ENCODE measurements at regions not wholly inside any gene's neighbourhood (a gene's known extent, or its start where the extent isn't known, plus 50 kb on each side); places are given as distances from the start of the nearest gene placed in this dataset.

DNA sequence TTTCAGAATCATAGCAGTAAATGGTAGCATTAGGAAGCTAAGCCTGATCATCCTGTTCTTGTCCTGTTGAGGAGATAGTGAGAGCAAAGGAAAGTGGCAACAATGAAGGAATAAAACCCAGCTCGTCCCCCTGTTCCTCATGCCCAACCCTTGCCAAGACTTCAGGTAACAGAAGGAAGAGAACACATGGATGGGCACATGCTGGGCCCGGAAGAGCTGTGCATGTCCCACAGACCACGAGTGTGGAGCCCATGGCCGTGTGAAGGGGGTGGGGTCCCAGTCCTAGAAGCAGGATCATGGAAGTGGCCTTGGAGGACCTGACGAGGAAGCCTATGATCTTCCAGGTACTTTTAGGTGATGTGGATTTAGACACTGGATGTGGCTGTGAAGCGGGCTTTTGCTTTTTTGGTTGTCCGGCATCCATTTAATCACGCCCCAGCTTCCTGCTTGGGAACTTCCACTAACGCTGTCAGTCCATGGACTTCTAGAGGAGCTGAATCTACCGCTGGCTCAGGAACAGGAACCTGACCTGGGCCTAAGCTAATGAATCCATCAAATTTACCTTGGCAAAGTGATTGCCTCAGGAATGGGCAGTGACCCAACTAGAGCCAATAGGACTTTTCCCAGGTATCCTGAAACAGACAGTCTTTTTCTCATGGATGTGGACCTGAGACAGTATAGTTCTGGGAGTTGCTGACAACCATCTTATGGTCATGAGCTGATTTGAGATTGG is 79.3 kb upstream of the ARMC2 start:
- Histone ChIP-seq H3K27me3 (no peaks in the 10 kb centered on the region), H3K27ac (no peak overlapping the region), H3K36me3 (no peaks in the 10 kb centered on the region), H3K9me3 (no peaks in the 10 kb centered on the region), H3K4me1 (peaks cover 0 to 13% (median 5%) of the 10 kb centered on the region in 4 donors), H3K4me3 (no peak overlapping the region)
- no peak for DNase-seq (ENCODE audit: low spot score in 2 of 2)
- WGBS, 2 donors: 92 to 94% methylated on average over 10 of the region's 10 CpGs
- no peak for TF ChIP-seq POLR2A (IDR thresholded peaks at IDR 0.05)
- TF ChIP-seq, protein P1, sequence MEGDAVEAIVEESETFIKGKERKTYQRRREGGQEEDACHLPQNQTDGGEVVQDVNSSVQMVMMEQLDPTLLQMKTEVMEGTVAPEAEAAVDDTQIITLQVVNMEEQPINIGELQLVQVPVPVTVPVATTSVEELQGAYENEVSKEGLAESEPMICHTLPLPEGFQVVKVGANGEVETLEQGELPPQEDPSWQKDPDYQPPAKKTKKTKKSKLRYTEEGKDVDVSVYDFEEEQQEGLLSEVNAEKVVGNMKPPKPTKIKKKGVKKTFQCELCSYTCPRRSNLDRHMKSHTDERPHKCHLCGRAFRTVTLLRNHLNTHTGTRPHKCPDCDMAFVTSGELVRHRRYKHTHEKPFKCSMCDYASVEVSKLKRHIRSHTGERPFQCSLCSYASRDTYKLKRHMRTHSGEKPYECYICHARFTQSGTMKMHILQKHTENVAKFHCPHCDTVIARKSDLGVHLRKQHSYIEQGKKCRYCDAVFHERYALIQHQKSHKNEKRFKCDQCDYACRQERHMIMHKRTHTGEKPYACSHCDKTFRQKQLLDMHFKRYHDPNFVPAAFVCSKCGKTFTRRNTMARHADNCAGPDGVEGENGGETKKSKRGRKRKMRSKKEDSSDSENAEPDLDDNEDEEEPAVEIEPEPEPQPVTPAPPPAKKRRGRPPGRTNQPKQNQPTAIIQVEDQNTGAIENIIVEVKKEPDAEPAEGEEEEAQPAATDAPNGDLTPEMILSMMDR (IDR thresholded peaks at IDR 0.05): no peak
- TF ChIP-seq EP300 (IDR thresholded peaks at IDR 0.05): no peak

DNA sequence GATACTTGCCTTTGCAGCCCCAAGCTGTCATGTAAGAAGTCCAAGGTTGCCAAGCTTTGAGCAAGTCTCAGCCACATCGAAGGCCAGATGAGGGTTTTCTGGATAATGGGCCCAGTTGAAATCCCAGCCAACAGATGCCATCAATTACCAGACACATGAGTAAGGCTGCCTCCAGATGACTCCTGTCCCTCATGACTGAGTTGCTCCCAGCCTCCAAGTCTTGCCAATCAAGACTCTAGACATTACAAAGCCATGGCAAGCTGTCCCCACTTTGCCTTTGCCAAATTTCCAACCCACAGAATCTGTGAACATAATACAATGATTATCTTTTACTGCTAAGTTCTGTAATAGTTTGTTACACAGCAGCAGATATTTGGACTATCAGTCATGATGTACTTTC is 76.8 kb upstream of the ARMC2 start:
- Histone ChIP-seq H3K27me3 (no peaks in the 10 kb centered on the region), H3K9me3 (no peaks in the 10 kb centered on the region), H3K27ac (no peak overlapping the region), H3K36me3 (no peaks in the 10 kb centered on the region), H3K4me1 (peaks cover 0 to 3% (median 0%) of the 10 kb centered on the region in 4 donors), H3K4me3 (no peak overlapping the region)
- no peak for DNase-seq (ENCODE audit: low spot score in 2 of 2)
- TF ChIP-seq, protein P1 (IDR thresholded peaks at IDR 0.05): no peak
- no peak for TF ChIP-seq EP300 (IDR thresholded peaks at IDR 0.05)
- TF ChIP-seq POLR2A (IDR thresholded peaks at IDR 0.05): no peak
- WGBS, 2 donors: 71 to 92% methylated on average over 1 of the region's 1 CpG

DNA sequence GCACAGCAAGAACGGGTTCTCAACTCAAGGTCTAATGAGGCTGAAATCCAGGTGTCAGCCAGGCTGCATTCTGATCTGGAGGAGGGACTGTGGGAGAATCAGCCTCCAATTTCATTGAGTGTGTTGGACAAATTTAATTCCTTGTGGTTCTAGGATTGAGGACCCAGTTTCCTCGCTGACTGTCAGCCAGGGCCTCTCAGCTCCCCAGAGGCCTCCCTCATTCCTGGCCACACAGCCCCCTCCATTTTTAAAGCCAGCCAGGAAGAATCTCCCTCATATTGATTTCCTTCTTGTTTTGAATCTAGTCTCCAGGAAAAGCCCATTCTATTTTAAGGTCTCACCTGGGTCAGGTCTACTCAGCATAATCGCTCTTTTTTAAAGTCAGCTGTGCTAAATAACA is 73.7 kb upstream of the ARMC2 start:
- Histone ChIP-seq H3K27me3 (no peaks in the 10 kb centered on the region), H3K9me3 (no peaks in the 10 kb centered on the region), H3K36me3 (no peaks in the 10 kb centered on the region), H3K4me1 (peaks cover 0 to 3% (median 0%) of the 10 kb centered on the region in 4 donors), H3K27ac (no peak overlapping the region), H3K4me3 (no peak overlapping the region)
- TF ChIP-seq POLR2A (IDR thresholded peaks at IDR 0.05): no peak
- TF ChIP-seq, protein P1 (IDR thresholded peaks at IDR 0.05): no peak
- no peak for TF ChIP-seq EP300 (IDR thresholded peaks at IDR 0.05)
- WGBS, 2 donors: 93 to 94% methylated on average over 3 of the region's 3 CpGs
- no peak for DNase-seq (ENCODE audit: low spot score in 2 of 2)

DNA sequence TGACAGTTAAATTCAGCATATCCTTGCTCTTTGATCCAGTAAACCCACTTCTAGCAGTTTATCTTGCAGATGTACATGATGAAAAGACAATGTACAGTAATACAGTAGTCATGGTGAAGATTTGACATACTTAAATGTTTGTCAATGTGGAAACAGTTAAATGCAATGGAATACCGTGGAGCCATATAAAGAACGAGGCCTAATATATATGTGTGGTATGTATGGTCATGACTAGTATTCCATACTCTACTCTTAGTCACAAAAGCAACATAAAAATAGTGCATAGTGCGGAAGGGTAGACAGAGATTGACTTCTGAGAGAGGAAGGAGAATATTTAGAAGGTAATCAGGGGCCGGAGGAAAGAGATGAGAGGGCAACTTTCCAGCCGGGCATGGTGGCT is 70.7 kb upstream of the ARMC2 start:
- DNase-seq (ENCODE audit: low spot score in 2 of 2): no peak
- TF ChIP-seq, protein P1 (IDR thresholded peaks at IDR 0.05): no peak
- TF ChIP-seq EP300 (IDR thresholded peaks at IDR 0.05) (no peak), POLR2A (IDR thresholded peaks at IDR 0.05) (no peak)
- H3K27me3 ChIP-seq: no peaks in the 10 kb centered on the region
- peaks cover 0 to 14% (median 9%) of the 10 kb centered on the region in 4 donors for H3K4me1 ChIP-seq
- 73 to 87% methylated on average over 5 of the region's 5 CpGs for WGBS, 2 donors
- no peak overlapping the region for H3K27ac ChIP-seq
- no peaks in the 10 kb centered on the region for H3K9me3 ChIP-seq
- H3K36me3 ChIP-seq: no peaks in the 10 kb centered on the region
- no peak overlapping the region for H3K4me3 ChIP-seq

GRCh38 chr6:108778421-108779186 is 69.6 kb upstream of the ARMC2 start:
- no peaks in the 10 kb centered on the region for H3K9me3 ChIP-seq
- WGBS, 2 donors: 83 to 87% methylated on average over 7 of the region's 7 CpGs
- H3K27me3 ChIP-seq: no peaks in the 10 kb centered on the region
- H3K36me3 ChIP-seq: no peaks in the 10 kb centered on the region
- H3K4me1 ChIP-seq: peaks cover 0 to 18% (median 14%) of the 10 kb centered on the region in 4 donors
- DNase-seq (ENCODE audit: low spot score in 2 of 2): no peak
- no peak overlapping the region for H3K4me3 ChIP-seq
- H3K27ac ChIP-seq: no peak overlapping the region
- TF ChIP-seq, protein P1 (IDR thresholded peaks at IDR 0.05): no peak
- TF ChIP-seq EP300 (IDR thresholded peaks at IDR 0.05) (no peak), POLR2A (IDR thresholded peaks at IDR 0.05) (no peak)
